Mucosa of descending colon (tissue), 3 donors: ENCODE measurements at regions not wholly inside any gene's neighbourhood (a gene's known extent, or its start where the extent isn't known, plus 50 kb on each side); places are given as distances from the start of the nearest gene placed in this dataset.

Experiments
- ATAC-seq: fragments of 200-7000 bp; cut with Tn5 transposase; one replicate; pipeline ENCODE4 v1.9.1; 2020; ENCODE audit warnings: mild to moderate bottlenecking, moderate library complexity
- DNase-seq, 3 donors: peaks; one replicate each; pipeline ENCODE4 v3.0.0-alpha.2; 2020
- H3K36me3 ChIP-seq: fragments of 200-600 bp; one replicate; pipeline ENCODE4 v1.8.0; 2021; ENCODE audit warnings: low read depth, mild to moderate bottlenecking
- H3K4me1 ChIP-seq: fragments of 200-600 bp; one replicate; pipeline ENCODE4 v1.8.0; 2021; ENCODE audit warnings: low read depth, mild to moderate bottlenecking
- H3K4me3 ChIP-seq: fragments of 200-600 bp; one replicate; pipeline ENCODE4 v1.8.0; 2021; ENCODE audit warnings: mild to moderate bottlenecking
- H3K9me3 ChIP-seq: fragments of 200-600 bp; one replicate; pipeline ENCODE4 v1.8.0; 2021; ENCODE audit warnings: mild to moderate bottlenecking
- intact Hi-C, 2 donors: fragments of 100-400 bp; cut with DNase I in 1 of 2; cut with micrococcal nuclease in 1 of 2; formaldehyde crosslinking; loops; one replicate each; pipeline versions ENCODE4 v1.11.0 to v1.11.1; 2022; cut with DNase I, micrococcal nuclease
- TF ChIP-seq, protein P1 (sequence below): fragments of 200-600 bp; IDR thresholded peaks from one replicate; pipeline ENCODE4 v1.8.0; 2022; ENCODE audit warnings: antibody characterized with exemption, mild to moderate bottlenecking
- donor health status: DM: no; HTN: no; CAD: no; lungs with moderate emphysema.
- donor health status: DM: no; HTN: no; CAD: no.
- donor health status: DM: no; HTN: yes; CAD: no.

DNA sequence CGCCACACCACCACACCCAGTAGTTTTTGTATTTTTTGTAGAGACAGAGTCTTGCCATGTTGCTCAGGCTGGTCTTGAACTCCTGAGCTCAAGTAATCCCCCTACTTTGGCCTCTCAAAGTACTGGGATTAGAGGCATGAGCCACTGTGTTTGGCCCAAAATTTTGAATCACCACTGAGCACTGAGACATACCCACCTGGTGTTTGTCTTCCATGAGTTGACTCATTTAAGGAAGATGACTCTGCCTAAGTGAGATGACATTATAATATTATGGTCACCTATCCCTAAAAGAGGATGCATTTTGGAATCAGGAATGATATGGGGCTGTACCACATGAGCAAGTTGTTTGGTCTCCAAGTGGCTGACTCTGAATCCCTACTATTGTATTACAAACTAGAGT lies 54.6 kb upstream of the RNF217 start:
- intact Hi-C loops: no loop called here
- no peaks in the 10 kb centered on the region for H3K9me3 ChIP-seq
- TF ChIP-seq, protein P1, sequence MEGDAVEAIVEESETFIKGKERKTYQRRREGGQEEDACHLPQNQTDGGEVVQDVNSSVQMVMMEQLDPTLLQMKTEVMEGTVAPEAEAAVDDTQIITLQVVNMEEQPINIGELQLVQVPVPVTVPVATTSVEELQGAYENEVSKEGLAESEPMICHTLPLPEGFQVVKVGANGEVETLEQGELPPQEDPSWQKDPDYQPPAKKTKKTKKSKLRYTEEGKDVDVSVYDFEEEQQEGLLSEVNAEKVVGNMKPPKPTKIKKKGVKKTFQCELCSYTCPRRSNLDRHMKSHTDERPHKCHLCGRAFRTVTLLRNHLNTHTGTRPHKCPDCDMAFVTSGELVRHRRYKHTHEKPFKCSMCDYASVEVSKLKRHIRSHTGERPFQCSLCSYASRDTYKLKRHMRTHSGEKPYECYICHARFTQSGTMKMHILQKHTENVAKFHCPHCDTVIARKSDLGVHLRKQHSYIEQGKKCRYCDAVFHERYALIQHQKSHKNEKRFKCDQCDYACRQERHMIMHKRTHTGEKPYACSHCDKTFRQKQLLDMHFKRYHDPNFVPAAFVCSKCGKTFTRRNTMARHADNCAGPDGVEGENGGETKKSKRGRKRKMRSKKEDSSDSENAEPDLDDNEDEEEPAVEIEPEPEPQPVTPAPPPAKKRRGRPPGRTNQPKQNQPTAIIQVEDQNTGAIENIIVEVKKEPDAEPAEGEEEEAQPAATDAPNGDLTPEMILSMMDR: no peak
- H3K36me3 ChIP-seq: no peaks in the 10 kb centered on the region
- no peaks in the 10 kb centered on the region for H3K4me1 ChIP-seq
- DNase-seq (no peak), ATAC-seq (no peak)
- H3K4me3 ChIP-seq: no peak overlapping the region
